GM21786 (cell line): ENCODE measurements at regions not wholly inside any gene's neighbourhood (a gene's known extent, or its start where the extent isn't known, plus 50 kb on each side); places are given as distances from the start of the nearest gene placed in this dataset.
"Not testable (repeated sequence)": the region's sequence is repeated elsewhere in the genome, so short reads cannot be mapped to it uniquely, and the experiment has no call there.

Experiments used
- ATAC-seq: cut with Tn5 transposase; IDR thresholded peaks from one replicate; pipeline ENCODE4 v1.9.1; 2021; ENCODE audit not compliant: unreplicated experiment

DNA sequence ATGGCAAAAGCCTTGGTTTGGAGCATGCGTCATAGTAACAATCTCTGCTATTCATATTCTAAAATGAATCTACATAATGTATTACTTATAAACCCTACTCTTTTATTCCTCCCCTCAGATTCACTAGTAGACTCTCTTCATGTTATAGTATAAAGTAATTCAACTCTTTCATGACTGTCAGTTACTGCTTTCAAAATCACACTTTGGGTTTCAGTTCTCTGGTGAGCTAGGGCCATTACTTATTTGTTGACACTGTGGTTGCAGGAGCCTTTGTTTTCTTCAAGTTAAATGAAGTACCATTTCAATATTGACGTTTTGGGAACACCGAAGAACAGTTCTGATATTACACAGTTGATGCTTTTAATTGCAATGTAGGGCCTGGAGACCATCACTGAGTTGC lies 378.4 kb downstream of the DDX10 start:
- no peak for ATAC-seq

DNA sequence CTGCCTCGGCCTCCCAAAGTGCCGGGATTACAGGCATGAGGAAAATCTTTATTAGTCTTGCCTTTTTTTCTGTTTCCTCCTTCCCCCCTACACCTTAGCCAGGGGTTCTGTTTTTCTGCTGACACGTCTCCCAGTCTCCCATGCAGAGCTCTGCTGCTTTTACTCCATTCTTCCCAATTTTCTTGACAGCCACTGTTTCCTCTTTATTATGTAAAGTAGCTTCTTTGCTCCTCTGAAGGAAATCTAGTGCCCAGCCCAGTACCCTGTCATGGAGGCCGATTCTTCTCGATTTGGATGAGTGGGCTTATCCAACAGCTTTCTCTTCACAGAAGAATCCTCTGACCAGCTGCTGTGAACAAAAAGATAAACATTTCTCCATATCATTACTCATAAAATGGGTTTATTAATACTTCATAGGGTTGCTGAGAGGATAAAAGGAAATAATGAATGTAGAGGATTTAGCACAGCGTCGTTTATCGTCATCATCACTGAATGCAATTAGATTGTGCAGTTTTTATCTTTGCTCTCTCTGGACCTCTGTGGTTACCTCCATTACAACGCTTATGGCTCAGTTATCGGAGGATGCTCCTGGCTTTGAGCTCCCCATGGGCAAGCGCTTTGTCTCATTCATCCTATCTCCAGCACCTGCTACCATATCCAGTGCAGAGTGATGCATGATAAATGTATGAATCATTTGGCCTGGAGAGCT lies 375.6 kb upstream of the C11orf87 start:
- ATAC-seq = no peak

DNA sequence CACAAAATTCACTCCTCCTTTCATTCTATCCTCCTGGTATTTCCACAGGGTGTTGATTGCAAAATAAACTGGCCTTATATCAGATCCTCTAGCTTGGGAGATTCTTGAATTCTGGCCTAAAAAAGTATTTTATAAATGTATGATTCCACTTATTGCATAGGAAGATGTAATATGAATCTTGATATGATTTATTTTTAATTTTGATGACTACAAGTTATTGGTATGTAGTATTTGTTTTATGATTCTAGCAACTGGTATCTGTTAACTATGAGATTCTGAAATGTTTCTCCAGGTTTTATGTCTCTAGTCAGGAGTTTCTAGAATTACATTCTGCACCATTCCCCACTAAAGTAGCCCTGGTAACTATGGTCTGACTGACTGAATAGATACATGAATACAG lies 373.9 kb upstream of the C11orf87 start:
- no peak for ATAC-seq

DNA sequence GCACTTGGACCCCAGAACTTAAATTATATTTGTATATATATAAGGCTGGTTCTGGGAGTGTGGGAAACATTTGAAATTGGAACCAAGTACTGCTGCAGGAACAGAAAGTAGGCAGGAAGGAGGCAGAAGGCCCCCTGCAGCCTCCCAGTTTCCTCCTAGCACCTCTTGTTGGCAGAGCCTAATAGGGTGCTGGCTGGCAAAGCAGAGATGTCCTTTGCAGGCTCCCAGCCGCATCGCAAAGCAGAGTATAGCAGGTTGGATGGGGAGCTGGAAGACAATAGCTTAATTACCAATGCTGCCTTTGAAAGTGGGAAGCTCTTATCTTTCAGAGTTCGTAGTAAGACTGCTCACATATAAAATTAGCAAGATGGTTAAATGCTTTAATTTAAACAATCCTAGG lies 370.8 kb upstream of the C11orf87 start:
- no peak for ATAC-seq

DNA sequence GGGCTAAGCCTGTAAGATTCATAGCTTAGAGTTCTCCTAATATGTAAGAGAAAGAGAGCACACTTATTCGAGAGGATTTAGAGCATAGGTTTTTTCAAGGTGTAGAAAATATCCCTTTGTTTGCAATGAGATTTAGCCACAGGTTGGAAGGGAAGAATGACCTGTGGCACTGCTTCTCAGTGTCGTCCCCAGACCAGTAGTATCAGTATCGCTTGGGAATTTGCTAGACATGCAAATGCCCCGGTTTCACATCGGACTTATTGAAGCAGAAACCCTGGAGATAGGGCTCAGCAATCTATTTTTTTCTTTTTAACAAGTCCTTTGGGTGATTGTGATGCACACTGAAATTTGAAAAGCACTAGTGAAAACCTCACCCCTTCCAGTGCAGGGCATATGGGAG lies 362.6 kb upstream of the C11orf87 start:
- ATAC-seq = no peak

DNA sequence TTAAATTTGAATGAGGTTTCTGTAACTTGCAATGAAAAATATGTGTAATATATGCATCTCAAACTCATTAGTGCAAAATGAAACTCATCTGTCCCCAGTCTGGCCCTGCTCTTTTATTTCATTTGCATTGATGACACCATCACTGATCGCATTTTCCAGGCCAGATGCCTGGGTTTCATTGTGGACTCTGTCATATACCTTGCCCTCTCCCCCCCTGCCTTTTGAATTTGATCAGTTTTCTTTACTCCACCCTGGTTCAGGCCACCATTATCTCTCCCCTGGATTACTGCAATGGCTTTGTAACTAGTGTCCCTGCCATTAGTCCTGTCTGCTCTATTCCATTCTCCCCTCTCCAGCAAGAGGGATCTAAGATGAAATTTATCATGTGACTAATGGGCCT lies 360.6 kb upstream of the C11orf87 start:
- no peak for ATAC-seq

DNA sequence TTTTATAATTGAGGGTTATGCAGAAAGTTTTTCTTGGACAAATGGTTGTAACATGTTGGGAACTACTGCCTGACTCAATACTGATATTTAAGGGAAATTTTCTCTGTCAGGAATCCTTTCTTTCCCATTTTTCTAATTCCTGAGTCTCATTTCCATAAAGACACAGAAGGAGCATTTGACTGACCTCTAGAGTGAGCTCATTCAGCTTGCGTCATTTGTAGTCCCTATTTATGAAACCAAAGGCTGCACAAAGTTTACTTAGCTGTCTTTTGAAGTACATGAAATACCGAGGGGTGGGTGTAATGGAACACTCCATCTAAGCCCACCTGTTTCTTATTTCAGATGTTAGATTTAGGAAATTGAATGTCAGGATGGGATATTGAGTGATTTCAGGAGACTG lies 359.5 kb upstream of the C11orf87 start:
- no peak for ATAC-seq

DNA sequence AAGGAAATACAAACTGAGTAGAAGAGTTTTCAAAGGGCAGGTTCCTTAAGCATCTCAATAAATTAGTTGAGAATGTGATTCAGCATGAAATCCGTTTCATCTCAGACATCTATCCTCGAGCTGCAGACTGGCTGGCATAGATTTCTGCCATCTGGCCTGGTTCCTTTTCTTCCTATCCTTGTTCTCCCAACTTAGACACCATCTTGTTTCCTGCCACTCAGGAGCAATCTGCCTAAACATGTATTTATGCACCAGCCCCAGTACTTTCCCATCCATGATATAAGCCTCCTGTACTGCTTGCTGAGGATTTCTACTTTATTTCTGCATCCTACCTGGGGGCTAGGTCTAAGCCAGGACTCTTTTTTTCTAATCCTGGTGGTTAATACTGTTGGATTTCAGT lies 359.1 kb upstream of the C11orf87 start:
- ATAC-seq = no peak

DNA sequence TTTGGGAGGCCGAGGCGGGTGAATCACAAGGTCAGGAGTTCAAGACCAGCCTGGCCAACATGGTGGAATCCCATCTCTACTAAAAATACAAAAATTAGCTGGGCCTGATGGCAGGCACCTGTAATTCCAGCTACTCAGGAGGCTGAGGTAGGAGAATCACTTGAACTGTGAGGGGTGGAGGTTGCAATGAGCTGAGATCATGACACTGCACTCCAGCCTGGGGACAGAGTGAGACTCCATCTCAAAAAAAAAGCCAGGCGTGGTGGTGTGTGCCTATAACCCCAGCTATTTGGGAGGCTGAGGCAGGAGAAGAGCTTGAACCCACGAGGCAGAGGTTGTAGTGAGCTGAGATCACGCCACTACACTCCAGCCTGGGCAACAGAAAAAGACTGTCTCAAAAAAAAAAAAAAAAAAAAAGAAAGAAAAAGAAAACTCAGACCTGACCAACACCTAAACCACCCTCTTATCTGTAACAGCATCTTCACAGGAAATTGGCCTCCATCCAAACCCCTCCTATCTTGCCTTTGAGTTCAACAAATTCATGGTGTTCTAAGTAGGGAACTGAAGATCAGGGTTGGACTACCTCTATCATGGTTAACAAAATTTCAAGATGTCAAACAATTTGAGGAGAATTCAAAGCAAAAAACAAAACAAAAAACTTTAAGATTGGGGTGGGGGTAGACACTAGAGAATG lies 357.2 kb upstream of the C11orf87 start:
- not testable (repeated sequence) for ATAC-seq

DNA sequence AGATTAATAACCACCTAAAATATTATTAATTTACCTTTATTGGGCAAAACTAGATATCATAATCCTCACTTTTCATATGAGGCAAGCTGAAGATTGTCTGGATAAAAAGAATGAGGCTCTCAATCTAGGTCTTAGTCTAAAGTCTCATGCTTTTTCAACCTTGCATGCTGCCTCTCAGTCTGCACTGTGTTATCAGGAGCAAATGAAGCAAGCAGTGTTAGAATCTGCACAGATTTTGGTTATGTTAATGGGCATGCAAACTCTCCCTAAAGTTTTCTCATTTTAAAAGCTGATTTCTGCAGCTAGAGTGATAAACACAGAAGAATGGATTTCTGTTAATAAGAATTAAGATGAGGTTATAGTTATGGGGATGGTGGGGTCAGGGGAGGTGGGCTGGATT lies 350.7 kb upstream of the C11orf87 start:
- no peak for ATAC-seq

DNA sequence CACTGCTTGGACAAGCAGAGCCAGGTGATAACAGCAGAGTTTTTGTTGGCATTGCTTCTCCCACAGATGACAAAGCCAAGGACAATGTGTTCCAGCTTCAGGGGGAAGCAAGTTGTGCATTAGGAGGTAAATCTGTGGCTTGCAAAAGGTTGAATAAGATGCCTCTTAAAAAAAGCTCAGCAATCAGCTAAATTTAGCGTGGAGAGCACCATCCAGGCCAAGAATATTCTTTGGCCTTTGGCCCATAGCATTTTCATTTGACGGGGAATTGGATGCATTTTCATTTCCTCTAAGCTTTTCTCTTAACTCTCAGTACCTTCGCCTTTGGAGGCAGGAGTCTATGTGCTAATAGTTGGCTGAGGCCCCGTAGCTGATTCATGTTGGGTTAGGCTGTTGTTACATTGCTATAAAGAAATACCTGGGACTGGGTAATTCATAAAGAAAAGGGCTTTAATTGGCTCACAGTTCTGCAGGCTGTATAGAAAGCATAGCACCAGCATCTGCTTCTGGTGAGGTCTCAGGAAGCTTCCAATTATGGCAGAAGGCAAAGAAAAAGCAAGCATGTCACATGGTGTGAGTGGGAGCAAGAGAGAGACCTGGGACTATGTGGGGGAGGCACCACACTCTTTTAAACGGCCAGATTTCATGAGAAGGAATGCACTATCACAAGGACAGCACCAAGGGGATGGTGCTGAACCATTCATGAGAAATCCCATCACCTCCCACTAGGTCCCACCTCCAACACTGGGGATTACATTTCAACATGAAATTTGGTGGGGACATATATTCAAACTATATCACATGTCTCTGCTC lies 350.1 kb upstream of the C11orf87 start:
- no peak for ATAC-seq

DNA sequence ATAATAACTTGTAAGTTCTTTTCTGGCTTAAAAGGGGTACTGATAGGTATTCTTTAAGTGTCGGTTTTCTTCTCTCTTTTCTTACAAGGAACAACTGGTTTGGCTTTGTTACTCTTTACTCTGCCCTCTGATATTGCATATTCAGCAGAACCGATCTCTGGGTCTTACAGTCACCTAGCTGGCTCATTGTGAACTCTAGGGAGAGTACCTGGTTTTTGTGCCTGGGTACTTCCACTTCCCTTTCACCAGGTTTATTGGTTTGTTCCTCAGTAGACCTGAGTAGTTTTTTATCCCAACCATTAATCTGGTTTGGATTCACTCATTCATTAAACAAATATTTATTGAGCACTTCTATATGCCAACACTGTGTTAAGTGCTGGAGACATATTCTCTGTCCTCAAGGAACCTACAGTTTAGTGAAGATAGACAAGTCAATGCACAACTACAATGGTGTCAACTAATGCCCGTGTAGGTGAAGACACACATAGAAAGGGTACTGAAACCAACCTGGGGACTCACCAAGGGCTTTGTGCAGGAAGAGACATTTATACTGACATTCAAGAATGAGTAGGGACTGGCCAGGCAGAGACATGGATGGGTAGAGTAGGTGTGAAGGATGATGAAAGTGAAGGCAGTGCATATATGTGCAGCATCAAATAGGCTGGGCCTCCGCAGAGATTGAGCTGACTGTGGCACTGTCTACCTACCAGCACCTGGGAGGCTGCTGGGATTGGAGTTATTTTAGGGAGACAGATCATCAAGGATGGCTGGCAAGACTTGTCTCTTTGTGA lies 348.8 kb upstream of the C11orf87 start:
- no peak for ATAC-seq

DNA sequence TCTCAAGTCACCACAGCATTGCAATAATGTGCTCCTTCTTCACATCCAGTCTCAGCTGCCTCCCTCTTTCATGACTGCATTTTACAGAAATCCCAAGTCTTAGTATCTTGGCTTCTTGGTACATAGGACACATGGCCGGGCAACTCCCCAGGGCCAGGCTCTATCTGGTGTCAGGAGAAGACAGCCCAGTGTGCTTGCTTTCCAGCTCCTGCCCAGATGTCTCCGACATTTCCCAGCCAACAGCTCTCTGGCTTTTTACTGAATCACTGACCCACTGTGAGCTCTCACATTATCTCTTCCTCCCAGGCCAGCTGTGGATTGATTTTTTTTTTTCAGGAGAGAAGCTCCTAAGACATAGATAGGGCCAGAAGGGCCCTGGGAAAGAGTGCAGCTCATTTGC lies 346.0 kb upstream of the C11orf87 start:
- ATAC-seq = no peak

DNA sequence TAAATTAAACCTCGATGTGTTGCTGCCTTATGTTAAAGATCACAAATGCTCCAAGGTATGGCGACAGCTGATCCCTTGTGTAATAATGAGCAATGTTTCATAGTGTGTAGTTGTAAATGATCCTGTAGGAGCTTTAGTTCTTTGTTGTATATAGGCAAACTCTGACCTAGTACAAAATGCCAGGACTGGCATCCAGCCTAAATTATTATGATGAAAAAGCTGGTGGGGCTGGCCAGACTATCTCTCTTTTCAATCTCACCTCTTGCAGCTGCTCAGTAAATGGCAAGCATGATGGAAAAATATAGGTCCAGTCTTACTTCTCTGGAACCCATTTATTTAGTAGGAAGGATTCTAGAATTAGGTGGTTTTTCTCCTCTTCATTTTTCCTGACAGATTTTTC lies 345.1 kb upstream of the C11orf87 start:
- ATAC-seq = no peak

DNA sequence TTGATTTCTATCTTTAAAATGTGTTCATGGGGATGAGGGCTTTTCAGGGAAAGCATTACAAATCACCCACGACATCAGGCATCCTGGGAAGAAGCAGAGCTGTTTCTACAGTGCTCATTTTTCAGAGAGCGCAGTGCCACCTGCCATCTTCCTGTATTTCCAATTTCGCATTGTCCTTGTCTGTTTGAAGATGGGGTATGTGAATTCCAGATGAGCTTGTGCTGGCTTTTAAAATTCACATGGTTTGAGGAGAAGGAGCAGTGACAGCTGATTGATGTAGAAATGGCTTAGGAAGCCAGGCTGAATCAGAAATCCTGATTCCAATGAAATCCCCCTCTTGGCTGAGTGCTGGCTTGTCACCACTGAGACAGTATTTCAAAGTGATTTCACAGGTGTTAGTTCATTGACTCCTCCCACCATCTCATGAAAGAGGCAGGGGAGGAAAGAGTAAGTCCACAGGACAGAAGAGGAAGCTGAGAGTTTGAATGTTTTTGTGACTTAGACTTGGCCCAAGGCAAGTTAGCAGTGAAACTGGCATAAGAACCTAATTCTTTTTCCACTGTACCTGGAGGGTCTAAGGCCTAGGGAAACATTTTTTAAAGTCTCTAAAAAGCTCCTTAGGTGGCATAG lies 344.6 kb upstream of the C11orf87 start:
- ATAC-seq = no peak

DNA sequence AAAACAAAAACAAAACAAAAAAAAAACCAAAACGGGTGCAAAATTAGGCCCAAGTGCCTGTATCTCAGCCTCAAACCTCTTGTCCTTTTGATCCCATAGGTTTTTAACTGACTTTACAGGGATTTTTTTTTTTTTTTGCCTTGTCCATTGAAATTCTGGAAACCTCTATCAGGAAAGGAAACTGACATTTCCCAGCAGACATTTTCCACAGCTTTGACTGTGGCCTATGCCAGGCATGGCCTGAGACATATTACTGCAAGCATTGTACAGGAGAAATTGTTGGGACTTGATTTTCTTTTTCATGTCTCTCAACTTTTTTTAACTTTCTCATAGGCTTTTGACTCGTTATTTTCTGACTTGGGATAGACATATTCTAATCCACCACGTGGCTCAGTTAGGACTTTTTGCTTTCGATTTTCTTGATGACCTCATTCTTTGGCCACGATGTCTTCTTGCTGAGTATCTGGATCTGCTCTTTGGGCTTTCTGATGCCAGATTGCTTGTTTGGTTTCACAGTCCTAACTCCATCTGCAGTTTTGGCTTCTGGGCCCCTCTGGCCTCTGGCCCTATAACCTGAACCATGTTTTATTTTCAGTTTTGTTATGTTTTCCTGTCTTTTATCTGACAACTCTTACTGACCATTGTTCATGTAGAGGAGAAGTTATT lies 336.1 kb upstream of the C11orf87 start:
- ATAC-seq = no peak

DNA sequence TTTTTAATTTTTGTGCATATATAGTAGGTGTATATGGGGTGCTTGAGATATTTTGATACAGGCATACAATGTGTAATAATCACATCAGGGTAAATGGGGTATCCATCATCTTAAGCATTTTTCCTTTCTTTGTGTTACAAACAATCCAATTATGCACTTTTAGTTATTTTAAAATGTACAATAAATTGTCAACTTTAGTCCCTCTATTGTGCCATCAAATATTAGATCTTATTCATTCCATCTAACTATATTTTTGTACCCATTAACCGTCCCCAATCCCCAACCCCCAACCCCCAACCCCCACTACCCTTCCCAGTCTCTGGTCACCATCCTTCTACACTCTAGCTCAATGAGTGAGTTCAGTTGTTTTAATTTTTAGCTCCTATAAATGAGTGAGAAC lies 335.1 kb upstream of the C11orf87 start:
- ATAC-seq = no peak

DNA sequence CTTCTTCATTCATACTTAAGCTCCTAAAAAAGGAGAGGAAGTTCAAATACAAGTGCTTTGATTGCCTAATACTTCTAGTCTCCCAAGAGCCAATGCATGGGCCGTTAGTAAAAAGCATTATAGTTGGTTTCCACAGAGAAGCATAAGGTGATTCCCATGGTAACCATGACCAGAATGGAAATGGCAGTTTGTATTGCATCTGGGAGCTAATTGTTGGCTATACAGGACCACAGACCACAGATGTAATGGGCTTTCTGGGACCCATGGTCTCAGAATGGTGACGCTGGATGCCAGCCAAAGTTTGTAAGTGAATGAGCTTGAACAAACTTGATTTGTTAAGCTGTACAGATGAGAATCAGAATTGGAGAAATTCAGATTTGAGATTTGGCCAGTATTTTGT lies 333.9 kb upstream of the C11orf87 start:
- no peak for ATAC-seq

DNA sequence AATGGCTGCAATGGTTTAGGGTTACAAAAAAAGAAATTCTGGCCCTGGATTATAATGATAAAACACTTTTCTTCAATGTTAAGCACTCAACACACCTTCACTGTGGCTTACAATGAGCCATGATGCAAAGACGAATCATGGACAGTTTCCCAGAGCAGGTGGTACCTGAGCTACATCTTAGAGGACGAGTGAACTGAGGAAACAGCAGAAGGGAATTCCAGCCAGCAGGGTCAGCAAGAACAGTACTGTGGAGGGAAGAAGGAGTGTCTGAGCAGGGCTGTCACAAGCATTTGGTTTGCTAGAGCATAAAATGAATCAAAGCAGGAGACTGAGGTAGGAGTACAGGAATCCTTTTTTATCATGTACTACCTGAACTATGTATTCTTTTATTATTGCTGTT lies 332.8 kb upstream of the C11orf87 start:
- ATAC-seq = no peak

DNA sequence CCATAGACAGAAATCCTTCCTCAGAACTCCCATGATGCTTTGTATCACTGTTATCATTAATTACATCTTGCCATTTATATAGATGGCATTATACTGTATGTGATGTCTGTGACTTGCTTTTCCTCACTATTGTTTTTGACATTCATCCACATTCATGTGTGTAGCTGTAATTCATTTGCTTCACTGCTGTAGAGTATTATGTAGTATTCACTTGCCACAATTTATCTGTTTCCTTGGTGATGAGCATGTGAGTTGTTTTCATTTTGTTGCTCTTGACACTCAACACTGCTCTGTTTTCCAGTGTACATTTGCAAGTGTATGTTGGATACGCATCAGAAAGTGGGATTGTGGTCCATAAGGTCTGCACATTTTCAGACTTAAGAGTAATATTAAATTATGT lies 328.6 kb upstream of the C11orf87 start:
- no peak for ATAC-seq
